ENCODE measurements at regions not wholly inside any gene's neighbourhood (a gene's known extent, or its start where the extent isn't known, plus 50 kb on each side); places are given as distances from the start of the nearest gene placed in this dataset.

GRCh38 chr15:85993116-85993515 lies 86.6 kb upstream of the AGBL1 start:
- DNase-seq = no peak
- TF ChIP-seq POLR2A (IDR thresholded peaks at IDR 0.05; ENCODE audit: low read length) = no peak
- no peak for TF ChIP-seq GATA1 (IDR thresholded peaks at IDR 0.05; ENCODE audit: low read depth, low read length)

- DNase-seq = no peak
- TF ChIP-seq GATA1 (IDR thresholded peaks at IDR 0.05; ENCODE audit: low read depth, low read length) = no peak
- no peak for TF ChIP-seq POLR2A (IDR thresholded peaks at IDR 0.05; ENCODE audit: low read length)
These were observed 82.1 kb upstream of the AGBL1 start for GRCh38 chr15:85997618-85998017.

DNA sequence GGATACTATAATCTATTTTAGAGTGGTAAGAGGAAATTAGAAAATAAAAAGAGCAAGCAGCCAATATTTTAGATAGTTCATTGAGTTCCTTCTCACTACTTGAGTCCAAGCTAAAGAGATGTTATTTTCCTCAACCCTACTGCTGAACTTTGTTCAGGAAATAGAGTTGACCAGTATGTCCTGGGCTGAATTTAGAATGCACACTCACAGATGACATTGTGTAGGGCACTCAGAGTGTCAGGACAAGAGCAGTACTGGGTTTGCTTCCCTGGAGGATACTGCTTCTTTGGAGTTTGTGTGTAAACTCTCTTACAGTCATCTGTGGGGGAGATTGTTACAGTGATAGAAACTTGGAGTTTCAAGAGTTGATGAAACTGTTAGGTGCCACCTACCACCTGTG lies 80.0 kb upstream of the AGBL1 start:
- no peak for DNase-seq
- TF ChIP-seq GATA1 (IDR thresholded peaks at IDR 0.05; ENCODE audit: low read depth, low read length) (no peak), POLR2A (IDR thresholded peaks at IDR 0.05; ENCODE audit: low read length) (no peak)

DNA sequence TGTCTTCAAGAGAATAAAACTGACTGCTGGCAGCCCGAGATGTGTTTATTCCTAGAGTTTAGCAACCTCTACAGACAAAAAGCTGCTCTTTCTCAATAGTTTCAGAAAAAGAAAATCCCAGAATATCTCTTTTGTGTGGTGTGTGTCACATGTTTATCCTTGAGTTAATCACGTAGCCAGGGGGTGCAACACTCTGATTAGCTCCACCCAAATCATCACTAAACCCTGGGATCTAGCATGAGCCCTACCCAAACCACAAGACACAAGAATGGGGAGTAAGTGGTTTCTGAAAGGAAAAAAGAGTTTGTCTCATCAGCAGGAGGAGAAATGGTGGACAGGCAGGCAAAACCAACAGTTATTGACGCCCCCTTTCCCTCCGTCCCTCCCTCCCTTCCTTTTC lies 78.5 kb upstream of the AGBL1 start:
- DNase-seq = no peak
- TF ChIP-seq POLR2A (IDR thresholded peaks at IDR 0.05; ENCODE audit: low read length) (no peak), GATA1 (IDR thresholded peaks at IDR 0.05; ENCODE audit: low read depth, low read length) (no peak)

DNA sequence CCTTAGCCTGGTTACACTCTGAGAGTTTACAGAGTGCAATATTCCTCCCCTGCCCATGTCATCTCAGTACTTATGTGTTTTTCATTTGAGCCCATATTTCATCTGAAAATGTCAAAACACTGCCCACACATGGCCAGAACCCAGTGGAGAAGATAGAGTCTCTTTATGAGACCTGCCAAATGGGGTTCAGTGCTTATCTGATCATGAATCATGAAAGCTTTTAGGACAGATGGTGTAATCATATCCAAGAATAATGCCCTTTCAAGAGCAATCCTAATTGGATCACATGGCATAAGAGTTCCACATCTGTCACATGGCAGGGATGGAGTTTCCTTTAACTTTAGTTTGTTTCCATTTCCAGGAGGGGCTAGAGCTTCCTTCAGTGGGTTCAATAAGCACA lies 77.2 kb upstream of the AGBL1 start:
- no peak for TF ChIP-seq POLR2A (IDR thresholded peaks at IDR 0.05; ENCODE audit: low read length)
- no peak for TF ChIP-seq GATA1 (IDR thresholded peaks at IDR 0.05; ENCODE audit: low read depth, low read length)
- DNase-seq = no peak

DNA sequence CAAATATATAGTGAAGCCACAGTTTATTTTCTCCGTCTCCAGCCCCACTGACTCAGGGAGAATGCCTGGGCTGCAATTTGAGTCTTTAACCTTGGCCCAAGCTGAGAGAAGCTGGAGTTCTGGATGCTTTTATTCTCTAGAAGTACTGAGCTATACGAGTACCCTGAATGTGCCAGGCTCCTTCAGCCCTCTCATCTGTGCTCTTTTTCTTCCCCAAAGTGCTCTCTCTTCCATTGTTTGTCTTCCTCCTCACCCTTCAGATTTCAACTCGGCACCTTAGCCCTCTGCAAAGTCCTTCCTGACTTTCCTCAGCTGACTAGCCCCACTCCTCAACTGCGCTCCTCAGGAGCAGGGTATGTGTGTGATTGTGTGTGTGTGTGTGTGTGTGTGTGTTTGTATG lies 75.6 kb upstream of the AGBL1 start:
- TF ChIP-seq POLR2A (IDR thresholded peaks at IDR 0.05; ENCODE audit: low read length) = no peak
- TF ChIP-seq GATA1 (IDR thresholded peaks at IDR 0.05; ENCODE audit: low read depth, low read length) = no peak

GRCh38 chr15:86006546-86006945 lies 73.1 kb upstream of the AGBL1 start:
- TF ChIP-seq GATA1 (IDR thresholded peaks at IDR 0.05; ENCODE audit: low read depth, low read length) (no peak), POLR2A (IDR thresholded peaks at IDR 0.05; ENCODE audit: low read length) (no peak)
- DNase-seq = no peak

More for the DNA sequence above, 75.6 kb upstream of the AGBL1 start:
- no peak for DNase-seq

GRCh38 chr15:86009727-86010126 lies 69.9 kb upstream of the AGBL1 start:
- TF ChIP-seq POLR2A (IDR thresholded peaks at IDR 0.05; ENCODE audit: low read length) = no peak
- TF ChIP-seq GATA1 (IDR thresholded peaks at IDR 0.05; ENCODE audit: low read depth, low read length) = no peak

DNA sequence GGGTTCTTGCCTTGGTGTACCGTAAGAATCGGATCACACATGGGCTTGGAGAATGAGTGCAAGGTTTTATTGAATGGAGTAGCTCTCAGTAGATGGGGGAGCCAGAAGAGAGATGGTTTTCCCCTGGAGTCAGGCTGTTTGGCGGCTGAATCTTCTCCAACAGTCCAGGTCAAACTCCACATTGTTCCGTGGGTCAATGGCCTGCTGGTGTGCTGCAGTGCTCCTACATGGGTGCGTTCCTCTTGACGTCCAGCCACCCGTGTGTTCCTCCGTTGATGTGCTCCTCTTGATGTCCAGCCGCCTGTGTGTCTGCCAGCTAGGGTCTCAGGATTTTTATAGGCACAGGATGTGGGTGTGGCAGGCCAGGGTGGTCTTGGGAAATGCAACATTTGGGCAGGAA lies 69.3 kb upstream of the AGBL1 start:
- no peak for DNase-seq
- TF ChIP-seq POLR2A (IDR thresholded peaks at IDR 0.05; ENCODE audit: low read length) (no peak), GATA1 (IDR thresholded peaks at IDR 0.05; ENCODE audit: low read depth, low read length) (no peak)

More at GRCh38 chr15:86009727-86010126, 69.9 kb upstream of the AGBL1 start:
- DNase-seq = no peak

GRCh38 chr15:86010891-86011290 lies 68.8 kb upstream of the AGBL1 start:
- DNase-seq = no peak
- TF ChIP-seq GATA1 (IDR thresholded peaks at IDR 0.05; ENCODE audit: low read depth, low read length) = no peak
- TF ChIP-seq POLR2A (IDR thresholded peaks at IDR 0.05; ENCODE audit: low read length) = no peak

- DNase-seq = no peak
- TF ChIP-seq POLR2A (IDR thresholded peaks at IDR 0.05; ENCODE audit: low read length) (no peak), GATA1 (IDR thresholded peaks at IDR 0.05; ENCODE audit: low read depth, low read length) (no peak)
These were observed 65.7 kb upstream of the AGBL1 start for GRCh38 chr15:86014016-86014415.

DNA sequence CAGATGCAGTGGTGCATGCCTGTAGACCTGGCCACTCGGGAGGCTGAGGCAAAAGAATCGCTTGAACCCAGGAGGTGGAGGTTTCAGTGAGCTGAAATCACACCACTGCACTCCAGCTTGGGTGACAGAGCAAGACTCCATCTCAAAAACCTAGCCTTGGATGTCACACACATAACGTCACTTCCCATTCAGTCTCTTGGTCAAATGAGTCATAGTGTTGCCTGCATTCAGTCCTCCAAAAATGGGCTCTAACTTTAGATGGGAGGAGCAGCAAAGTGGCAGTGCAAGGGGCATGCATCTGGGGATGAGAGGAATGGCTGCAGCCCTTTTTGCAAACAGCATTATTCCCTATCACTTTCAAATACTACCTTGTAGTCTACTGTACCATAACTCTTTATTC lies 62.9 kb upstream of the AGBL1 start:
- DNase-seq = no peak
- no peak for TF ChIP-seq GATA1 (IDR thresholded peaks at IDR 0.05; ENCODE audit: low read depth, low read length)
- TF ChIP-seq POLR2A (IDR thresholded peaks at IDR 0.05; ENCODE audit: low read length) = no peak

GRCh38 chr15:86018679-86019078 lies 61.0 kb upstream of the AGBL1 start:
- DNase-seq = no peak
- TF ChIP-seq POLR2A (IDR thresholded peaks at IDR 0.05; ENCODE audit: low read length) = no peak
- no peak for TF ChIP-seq GATA1 (IDR thresholded peaks at IDR 0.05; ENCODE audit: low read depth, low read length)

DNA sequence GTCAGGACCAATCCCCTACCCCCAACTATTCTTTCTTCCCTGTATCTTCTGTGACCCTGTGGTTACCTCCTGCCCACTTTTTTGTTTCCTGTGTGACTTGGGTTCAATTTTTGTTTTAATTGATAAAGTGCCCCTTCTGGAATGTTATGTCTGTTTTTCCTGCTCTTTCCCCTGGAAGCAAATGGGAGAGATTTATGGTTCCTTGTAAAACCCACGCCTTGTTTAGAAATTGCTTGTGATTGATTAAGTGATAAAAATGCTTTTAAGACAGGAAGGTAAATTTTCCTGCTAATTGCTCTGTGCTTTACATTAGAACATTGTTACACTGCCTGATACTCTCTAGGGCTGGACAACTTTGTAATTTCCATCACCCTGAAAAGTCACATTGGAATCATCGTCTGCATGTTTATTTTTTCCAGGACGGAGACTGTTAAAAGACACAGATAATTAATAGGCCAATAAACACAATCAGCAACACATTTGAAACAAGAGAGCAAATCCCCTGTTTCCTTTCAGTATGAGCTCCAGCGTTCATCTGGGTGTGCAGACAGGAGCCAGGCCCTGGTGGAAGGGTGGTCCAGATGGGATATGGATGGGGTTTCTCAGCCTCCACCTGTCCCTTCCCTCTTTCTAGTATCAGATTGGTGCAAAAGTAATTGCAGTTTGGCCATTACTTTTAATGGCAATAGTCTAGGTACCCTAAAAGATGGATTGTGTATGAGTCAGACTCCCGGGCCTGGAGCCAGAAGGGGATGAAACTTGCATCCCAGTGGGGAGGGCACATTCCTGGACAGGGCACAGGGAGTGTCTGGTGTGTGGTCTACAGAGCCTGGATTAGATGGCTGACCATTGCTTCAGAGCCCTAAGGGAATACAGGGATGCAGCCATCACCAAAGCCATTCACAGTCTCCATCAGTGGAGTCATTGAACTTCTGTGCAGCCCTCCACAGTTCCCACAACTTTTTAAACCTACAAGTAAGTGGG lies 58.1 kb upstream of the AGBL1 start:
- no peak for DNase-seq
- TF ChIP-seq GATA1 (IDR thresholded peaks at IDR 0.05; ENCODE audit: low read depth, low read length) (no peak), POLR2A (IDR thresholded peaks at IDR 0.05; ENCODE audit: low read length) (no peak)

DNA sequence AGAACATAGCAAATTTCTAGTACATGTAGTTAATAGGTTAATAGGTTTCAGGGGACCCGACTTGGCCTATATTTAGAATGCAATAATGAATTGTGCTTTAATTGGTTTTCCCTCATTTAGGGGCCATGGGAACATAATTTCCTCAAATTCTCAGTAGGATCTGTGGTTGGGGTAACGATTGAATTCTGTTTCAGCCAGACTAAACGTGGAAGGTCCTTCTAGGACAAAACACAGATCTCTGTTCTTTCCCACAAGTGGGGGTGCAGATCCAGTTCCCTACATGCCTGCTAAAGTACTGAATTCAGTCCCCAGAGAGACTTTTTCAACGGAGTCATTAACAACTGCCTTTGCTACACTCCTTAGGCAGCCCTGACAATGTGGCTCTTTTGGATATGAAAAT lies 50.7 kb upstream of the AGBL1 start:
- no peak for TF ChIP-seq GATA1 (IDR thresholded peaks at IDR 0.05; ENCODE audit: low read depth, low read length)
- no peak for DNase-seq

All from erythroblast (primary cell).